ENCODE measurements at regions not wholly inside any gene's neighbourhood (a gene's known extent, or its start where the extent isn't known, plus 50 kb on each side); places are given as distances from the start of the nearest gene placed in this dataset.

DNA sequence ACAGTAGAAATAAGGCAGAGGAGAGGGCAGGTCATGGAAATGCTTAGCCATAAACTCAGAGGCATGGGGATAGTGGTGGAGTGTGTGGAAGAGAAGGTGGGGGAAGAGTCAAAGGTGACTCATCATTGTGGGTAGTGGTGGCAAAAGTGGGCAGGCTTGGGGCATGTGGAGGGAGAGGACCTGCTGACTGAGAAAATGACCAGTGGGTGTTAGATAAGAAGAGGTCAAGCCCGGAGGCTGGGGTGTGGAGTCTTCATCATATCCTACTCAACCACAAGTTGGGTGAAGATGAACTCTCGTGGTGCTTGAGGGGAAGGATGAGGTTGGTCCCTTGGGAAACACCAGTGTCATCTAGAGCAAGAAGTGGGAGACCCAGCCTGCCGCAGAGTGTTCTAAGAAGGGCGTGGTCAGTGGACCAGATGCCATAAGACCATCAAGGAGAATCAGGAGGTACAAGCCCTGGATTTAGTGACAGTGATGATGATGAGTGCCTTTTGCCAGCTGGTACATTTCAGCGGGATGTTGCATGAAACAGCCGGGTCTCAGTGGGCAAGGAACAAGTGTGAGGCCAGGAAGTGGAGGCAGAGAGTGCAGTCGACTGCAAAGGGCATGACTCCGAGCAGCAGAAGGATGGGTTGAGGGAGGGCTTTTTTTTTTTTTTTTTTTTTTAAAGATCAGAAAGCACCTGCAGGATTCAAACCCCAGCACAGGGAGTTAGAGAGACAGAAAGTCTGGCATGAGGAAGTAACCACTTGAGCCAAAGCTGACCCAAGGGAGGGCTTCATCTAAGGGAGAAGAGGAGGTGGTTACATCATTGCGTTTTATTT lies 122.6 kb upstream of the SPRED2 start:
- 71 to 82% methylated on average over 9 of the region's 9 CpGs for WGBS, 2 donors
- no peaks in the 10 kb centered on the region for H3K36me3 ChIP-seq (ENCODE audit: low read depth, missing control alignments)
- no peak for TF ChIP-seq POLR2A (IDR thresholded peaks at IDR 0.05)
- TF ChIP-seq, protein P1, sequence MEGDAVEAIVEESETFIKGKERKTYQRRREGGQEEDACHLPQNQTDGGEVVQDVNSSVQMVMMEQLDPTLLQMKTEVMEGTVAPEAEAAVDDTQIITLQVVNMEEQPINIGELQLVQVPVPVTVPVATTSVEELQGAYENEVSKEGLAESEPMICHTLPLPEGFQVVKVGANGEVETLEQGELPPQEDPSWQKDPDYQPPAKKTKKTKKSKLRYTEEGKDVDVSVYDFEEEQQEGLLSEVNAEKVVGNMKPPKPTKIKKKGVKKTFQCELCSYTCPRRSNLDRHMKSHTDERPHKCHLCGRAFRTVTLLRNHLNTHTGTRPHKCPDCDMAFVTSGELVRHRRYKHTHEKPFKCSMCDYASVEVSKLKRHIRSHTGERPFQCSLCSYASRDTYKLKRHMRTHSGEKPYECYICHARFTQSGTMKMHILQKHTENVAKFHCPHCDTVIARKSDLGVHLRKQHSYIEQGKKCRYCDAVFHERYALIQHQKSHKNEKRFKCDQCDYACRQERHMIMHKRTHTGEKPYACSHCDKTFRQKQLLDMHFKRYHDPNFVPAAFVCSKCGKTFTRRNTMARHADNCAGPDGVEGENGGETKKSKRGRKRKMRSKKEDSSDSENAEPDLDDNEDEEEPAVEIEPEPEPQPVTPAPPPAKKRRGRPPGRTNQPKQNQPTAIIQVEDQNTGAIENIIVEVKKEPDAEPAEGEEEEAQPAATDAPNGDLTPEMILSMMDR (IDR thresholded peaks at IDR 0.05): no peak
- intact Hi-C loops (cut with DNase I; ENCODE audit: low total_unique reads): no loop called here
- no peak overlapping the region for H3K27ac ChIP-seq
- H3K4me3 ChIP-seq: no peak overlapping the region
- no peaks in the 10 kb centered on the region for H3K4me1 ChIP-seq
- H3K9me3 ChIP-seq: no peaks in the 10 kb centered on the region
- H3K27me3 ChIP-seq: no peaks in the 10 kb centered on the region
- DNase-seq: no peak

DNA sequence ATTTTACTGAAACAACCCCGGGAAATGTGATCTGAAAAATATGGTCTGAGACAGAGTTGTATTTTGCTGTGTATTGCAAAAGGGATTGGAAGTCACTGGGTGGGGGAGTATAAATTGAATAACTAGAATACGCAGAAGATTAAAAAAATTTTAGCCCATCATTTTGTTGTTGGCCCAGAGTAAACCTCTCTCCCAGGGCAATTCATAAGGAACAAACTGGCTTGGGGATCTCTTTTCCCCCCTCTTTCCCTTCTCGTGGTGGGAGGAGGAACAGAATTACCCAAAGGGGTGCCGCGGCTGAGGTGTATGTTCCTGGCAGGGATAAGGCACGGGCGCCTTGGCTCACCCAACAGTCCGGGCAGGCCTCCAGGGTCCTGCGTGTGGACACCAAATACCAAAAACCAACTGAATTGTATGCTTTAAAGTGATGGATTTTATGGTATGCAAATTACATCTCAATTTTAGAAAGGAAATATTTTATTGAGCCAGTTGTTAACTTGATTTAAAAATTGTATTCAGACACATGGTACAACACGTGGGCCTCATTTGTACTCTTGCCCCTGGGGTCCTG lies 121.2 kb upstream of the SPRED2 start:
- H3K9me3 ChIP-seq: no peaks in the 10 kb centered on the region
- WGBS, 2 donors: 53% methylated on average over 10 of the region's 10 CpGs
- no peaks in the 10 kb centered on the region for H3K27me3 ChIP-seq
- H3K27ac ChIP-seq: no peak overlapping the region
- no peaks in the 10 kb centered on the region for H3K4me1 ChIP-seq
- H3K4me3 ChIP-seq: no peak overlapping the region
- no peaks in the 10 kb centered on the region for H3K36me3 ChIP-seq (ENCODE audit: low read depth, missing control alignments)
- TF ChIP-seq, protein P1 (IDR thresholded peaks at IDR 0.05): no peak
- no peak for TF ChIP-seq POLR2A (IDR thresholded peaks at IDR 0.05)
- DNase-seq: no peak
- intact Hi-C loops (cut with DNase I; ENCODE audit: low total_unique reads): no loop called here

DNA sequence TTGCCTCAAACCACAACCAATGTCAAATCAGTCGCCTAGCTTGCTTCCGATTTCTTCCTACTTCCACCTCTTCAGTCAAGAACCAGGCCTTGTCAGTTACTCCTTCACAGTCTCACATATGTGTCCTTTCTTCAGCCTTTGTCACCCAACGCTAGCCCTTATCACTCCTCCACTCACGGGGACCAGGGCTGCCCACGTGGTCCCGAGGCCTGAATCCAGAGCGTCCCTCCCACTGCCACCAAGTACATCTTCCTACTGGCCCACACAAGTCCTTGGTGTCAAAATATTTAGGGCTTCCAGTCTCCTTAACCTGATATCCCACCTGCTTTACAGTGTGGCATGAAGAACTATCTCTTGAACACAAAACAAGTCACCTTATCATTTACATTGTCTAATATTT lies 119.1 kb upstream of the SPRED2 start:
- no peaks in the 10 kb centered on the region for H3K36me3 ChIP-seq (ENCODE audit: low read depth, missing control alignments)
- H3K4me1 ChIP-seq: no peaks in the 10 kb centered on the region
- H3K27ac ChIP-seq: no peak overlapping the region
- no peak overlapping the region for H3K4me3 ChIP-seq
- no peak for TF ChIP-seq POLR2A (IDR thresholded peaks at IDR 0.05)
- 79 to 88% methylated on average over 7 of the region's 7 CpGs for WGBS, 2 donors
- intact Hi-C loops (cut with DNase I; ENCODE audit: low total_unique reads): no loop called here
- H3K27me3 ChIP-seq: no peaks in the 10 kb centered on the region
- no peaks in the 10 kb centered on the region for H3K9me3 ChIP-seq
- no peak for DNase-seq

DNA sequence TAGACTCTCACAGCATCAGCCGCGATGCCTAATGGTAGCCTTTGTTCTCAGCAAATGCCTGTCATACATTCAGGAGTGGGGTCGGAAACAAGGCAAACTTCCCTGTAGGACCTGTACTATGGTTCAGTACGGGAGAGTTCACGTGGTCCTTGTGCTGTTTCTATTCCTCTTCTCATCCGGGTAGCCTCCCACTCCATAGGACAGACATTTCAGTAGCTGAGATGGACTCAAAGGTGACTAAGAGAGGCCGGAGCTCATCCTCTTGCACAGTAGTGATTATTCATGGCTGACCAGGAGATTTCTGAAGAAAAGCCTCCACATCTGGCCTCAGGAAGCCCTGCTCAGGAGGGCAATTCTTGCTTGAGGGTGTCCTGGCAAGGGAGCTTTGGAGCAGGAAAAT lies 117.8 kb upstream of the SPRED2 start:
- WGBS, 2 donors: 66 to 76% methylated on average over 7 of the region's 7 CpGs
- no peak for DNase-seq
- H3K36me3 ChIP-seq (ENCODE audit: low read depth, missing control alignments): no peaks in the 10 kb centered on the region
- no peaks in the 10 kb centered on the region for H3K4me1 ChIP-seq
- intact Hi-C loops (cut with DNase I; ENCODE audit: low total_unique reads): no loop called here
- no peaks in the 10 kb centered on the region for H3K27me3 ChIP-seq
- no peak overlapping the region for H3K4me3 ChIP-seq
- H3K9me3 ChIP-seq: no peaks in the 10 kb centered on the region
- H3K27ac ChIP-seq: no peak overlapping the region
- TF ChIP-seq POLR2A (IDR thresholded peaks at IDR 0.05): no peak
- TF ChIP-seq, protein P1 (IDR thresholded peaks at IDR 0.05): no peak

DNA sequence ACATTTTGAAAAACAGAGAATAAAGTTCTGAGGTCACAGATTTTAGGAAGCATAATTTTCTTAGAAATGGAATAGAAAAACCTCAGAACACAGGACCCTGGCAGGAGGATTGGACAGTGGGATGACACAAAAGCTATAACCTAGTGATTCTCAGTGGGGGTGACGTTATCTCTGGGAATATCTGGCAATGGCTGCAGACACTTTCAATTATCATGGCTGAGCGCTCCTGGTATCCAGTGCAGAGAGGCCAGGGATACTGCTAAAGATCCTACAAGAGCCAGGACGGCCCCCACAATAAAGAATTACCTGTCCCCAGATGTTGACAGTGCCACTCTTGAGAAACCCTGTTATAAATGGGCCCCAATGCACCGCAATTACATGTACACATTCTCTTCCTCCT lies 117.2 kb upstream of the SPRED2 start:
- Histone ChIP-seq H3K27ac (no peak overlapping the region), H3K27me3 (no peaks in the 10 kb centered on the region), H3K9me3 (no peaks in the 10 kb centered on the region), H3K36me3 (ENCODE audit: low read depth, missing control alignments) (no peaks in the 10 kb centered on the region), H3K4me1 (no peaks in the 10 kb centered on the region), H3K4me3 (no peak overlapping the region)
- 99% methylated on average over 4 of the region's 4 CpGs for WGBS, 2 donors
- intact Hi-C loops (cut with DNase I; ENCODE audit: low total_unique reads): no loop called here
- no peak for DNase-seq
- TF ChIP-seq POLR2A (IDR thresholded peaks at IDR 0.05): no peak
- TF ChIP-seq, protein P1 (IDR thresholded peaks at IDR 0.05): no peak
